NT2/D1 (cell line): ENCODE measurements at regions not wholly inside any gene's neighbourhood (a gene's known extent, or its start where the extent isn't known, plus 50 kb on each side); places are given as distances from the start of the nearest gene placed in this dataset.

Experiments
- DNase-seq: peaks from one replicate; pipeline ENCODE4 v3.0.0-alpha.2; 2011; ENCODE audit warnings: low read depth, low spot score
- H3K27me3 ChIP-seq: 2 replicates; pipeline ENCODE4 v1.6.0; 2011; ENCODE audit warnings: mild to moderate bottlenecking; ENCODE audit not compliant: insufficient read length, insufficient read depth
- H3K36me3 ChIP-seq: 2 replicates; pipeline ENCODE4 v1.6.1; 2011; ENCODE audit warnings: mild to moderate bottlenecking, low read length, mixed read lengths; ENCODE audit not compliant: insufficient read depth, insufficient read length
- H3K4me1 ChIP-seq: 2 replicates; pipeline ENCODE4 v1.5.1; 2011; ENCODE audit not compliant: insufficient read depth, insufficient read length
- H3K4me3 ChIP-seq: 2 replicates; pipeline ENCODE4 v1.5.1; 2011; ENCODE audit warnings: low read depth; ENCODE audit not compliant: insufficient read length
- H3K9ac ChIP-seq: 2 replicates; pipeline ENCODE4 v1.6.0; 2011; ENCODE audit warnings: low read depth; ENCODE audit not compliant: insufficient read length
- H3K9me3 ChIP-seq: 2 replicates; pipeline ENCODE4 v1.5.1; 2011; ENCODE audit warnings: mild to moderate bottlenecking, low read length; ENCODE audit not compliant: insufficient read depth
- SUZ12 ChIP-seq: IDR thresholded peaks from 2 replicates; pipeline ENCODE4 v1.6.1; 2011; ENCODE audit not compliant: insufficient read length, insufficient read depth; ENCODE audit errors: extremely low read depth
- YY1 ChIP-seq: IDR thresholded peaks from 2 replicates; pipeline ENCODE4 v1.6.1; 2011; ENCODE audit not compliant: insufficient read length, insufficient read depth
- ZNF274 ChIP-seq: IDR thresholded peaks from 2 replicates; pipeline ENCODE4 v1.6.1; 2011; ENCODE audit warnings: mild to moderate bottlenecking, low read depth, low read length

- TF ChIP-seq SUZ12 (no peak), YY1 (no peak), ZNF274 (no peak)
- Histone ChIP-seq H3K27me3 (no peaks in the 10 kb centered on the region), H3K9ac (no peak overlapping the region), H3K36me3 (no peaks in the 10 kb centered on the region), H3K4me1 (peaks cover 8% of the 10 kb centered on the region), H3K4me3 (no peak overlapping the region), H3K9me3 (no peaks in the 10 kb centered on the region)
- DNase-seq: no peak
Observed at GRCh38 chr12:113757221-113758002, 208.7 kb downstream of the RBM19 start.

- H3K27me3 ChIP-seq: no peaks in the 10 kb centered on the region
- H3K9me3 ChIP-seq: peaks cover 7% of the 10 kb centered on the region; the same call in 1 of the 2 replicates
- no peaks in the 10 kb centered on the region for H3K36me3 ChIP-seq
- TF ChIP-seq ZNF274 (no peak), SUZ12 (no peak), YY1 (no peak)
- no peak overlapping the region for H3K9ac ChIP-seq
- no peak for DNase-seq
- peaks cover 3% of the 10 kb centered on the region for H3K4me1 ChIP-seq
- no peak overlapping the region for H3K4me3 ChIP-seq
Observed at GRCh38 chr12:113756609-113757008, 209.5 kb downstream of the RBM19 start.

- H3K4me3 ChIP-seq: no peak overlapping the region
- no peak overlapping the region for H3K9ac ChIP-seq
- no peaks in the 10 kb centered on the region for H3K27me3 ChIP-seq
- peaks cover 3% of the 10 kb centered on the region for H3K4me1 ChIP-seq
- H3K36me3 ChIP-seq: no peaks in the 10 kb centered on the region
- no peak for TF ChIP-seq YY1
- no peak for TF ChIP-seq ZNF274
- no peak for TF ChIP-seq SUZ12
- DNase-seq: no peak
- peaks cover 16% of the 10 kb centered on the region; the same call in 1 of the 2 replicates for H3K9me3 ChIP-seq
Observed at GRCh38 chr12:113755098-113755497, 211.0 kb downstream of the RBM19 start.

- Histone ChIP-seq H3K27me3 (peaks cover 14% of the 10 kb centered on the region), H3K36me3 (no peaks in the 10 kb centered on the region), H3K9ac (no peak overlapping the region), H3K4me1 (peaks cover 3% of the 10 kb centered on the region), H3K4me3 (no peak overlapping the region), H3K9me3 (peaks cover 20% of the 10 kb centered on the region; the same call in 1 of the 2 replicates)
- TF ChIP-seq SUZ12 (no peak), ZNF274 (no peak), YY1 (no peak)
- DNase-seq: no peak
Observed at GRCh38 chr12:113751513-113751912, 214.6 kb downstream of the RBM19 start.

GRCh38 chr12:113749433-113749815 is 216.7 kb downstream of the RBM19 start:
- peaks cover 3% of the 10 kb centered on the region for H3K4me1 ChIP-seq
- DNase-seq: no peak
- no peak for TF ChIP-seq SUZ12
- no peak for TF ChIP-seq ZNF274
- peaks cover 20% of the 10 kb centered on the region; the same call in 1 of the 2 replicates for H3K9me3 ChIP-seq
- no peak overlapping the region for H3K4me3 ChIP-seq
- H3K27me3 ChIP-seq: peaks cover 17% of the 10 kb centered on the region
- H3K36me3 ChIP-seq: no peaks in the 10 kb centered on the region
- H3K9ac ChIP-seq: no peak overlapping the region

- peaks cover 20% of the 10 kb centered on the region; the same call in 1 of the 2 replicates for H3K9me3 ChIP-seq
- no peak overlapping the region for H3K4me3 ChIP-seq
- TF ChIP-seq SUZ12 (no peak), YY1 (no peak), ZNF274 (no peak)
- peaks cover 17% of the 10 kb centered on the region for H3K27me3 ChIP-seq
- no peak overlapping the region for H3K9ac ChIP-seq
- H3K4me1 ChIP-seq: peaks cover 3% of the 10 kb centered on the region
- H3K36me3 ChIP-seq: no peaks in the 10 kb centered on the region
- no peak for DNase-seq
Observed at GRCh38 chr12:113748707-113749432, 217.3 kb downstream of the RBM19 start.

- no peak for TF ChIP-seq ZNF274
- no peak for TF ChIP-seq SUZ12
- TF ChIP-seq YY1: no peak
- H3K27me3 ChIP-seq: peaks cover 21% of the 10 kb centered on the region
- no peak for DNase-seq
Observed at GRCh38 chr12:113747017-113747416, 219.1 kb downstream of the RBM19 start.

More at GRCh38 chr12:113747017-113747416, 219.1 kb downstream of the RBM19 start:
- Histone ChIP-seq H3K9me3 (peaks cover 18% of the 10 kb centered on the region; the same call in 1 of the 2 replicates), H3K9ac (no peak overlapping the region), H3K4me1 (peaks cover 2% of the 10 kb centered on the region), H3K36me3 (no peaks in the 10 kb centered on the region), H3K4me3 (no peak overlapping the region)
